Inflammatory macrophage treated with lipopolysaccharide for 1 hour (primary cell): ENCODE measurements at regions not wholly inside any gene's neighbourhood (a gene's known extent, or its start where the extent isn't known, plus 50 kb on each side); places are given as distances from the start of the nearest gene placed in this dataset.
"Not testable (repeated sequence)": the region's sequence is repeated elsewhere in the genome, so short reads cannot be mapped to it uniquely, and the experiment has no call there.

Experiments
- DNase-seq, 2 donors: peaks; one replicate each; pipeline ENCODE4 v3.0.0-alpha.2; 2020 to 2022

GRCh38 chr4:100022792-100023222, 72.7 kb upstream of the H2AZ1 start:
- no peak for DNase-seq

DNA sequence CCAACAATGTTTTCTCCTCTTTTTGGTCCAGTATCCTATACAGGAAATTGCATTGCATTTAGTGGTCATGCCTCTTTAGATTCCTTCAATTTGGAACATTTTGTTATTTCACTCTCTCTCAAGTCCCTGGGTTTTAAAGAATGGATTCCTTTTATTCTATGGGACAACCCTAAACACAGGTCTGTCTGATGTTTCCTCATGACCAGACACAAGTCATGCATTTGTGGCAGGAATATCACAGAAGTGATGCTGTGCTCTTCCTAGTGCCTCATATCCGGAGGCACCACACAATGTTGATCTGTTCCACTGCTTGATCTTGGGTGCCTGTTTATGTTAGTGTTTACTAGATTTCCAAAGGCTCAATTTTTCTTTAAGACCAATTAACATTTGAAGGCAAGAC, 69.7 kb upstream of the H2AZ1 start:
- DNase-seq: no peak

GRCh38 chr4:100017637-100018310, 67.7 kb upstream of the H2AZ1 start:
- DNase-seq: no peak

DNA sequence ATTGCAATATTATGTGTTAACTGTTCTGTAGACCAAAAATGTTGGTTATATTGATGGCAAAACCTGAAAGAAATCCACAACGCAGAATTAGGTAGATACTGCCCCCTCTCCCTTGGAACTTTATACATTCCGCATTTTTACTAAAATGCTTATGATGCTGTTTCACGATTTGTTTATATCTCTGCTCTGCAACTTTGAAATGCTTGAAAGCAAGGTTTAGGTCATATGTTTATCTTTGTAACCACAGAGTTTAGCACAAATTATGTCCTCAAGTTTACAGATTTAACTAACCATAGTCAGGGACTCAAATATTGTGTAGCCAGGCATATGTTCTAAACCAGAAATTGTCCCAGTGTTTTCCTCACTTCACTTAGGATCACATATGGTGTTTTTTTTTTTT, 66.1 kb upstream of the H2AZ1 start:
- no peak for DNase-seq

GRCh38 chr4:100014616-100015015, 64.5 kb upstream of the H2AZ1 start:
- DNase-seq: no peak

DNA sequence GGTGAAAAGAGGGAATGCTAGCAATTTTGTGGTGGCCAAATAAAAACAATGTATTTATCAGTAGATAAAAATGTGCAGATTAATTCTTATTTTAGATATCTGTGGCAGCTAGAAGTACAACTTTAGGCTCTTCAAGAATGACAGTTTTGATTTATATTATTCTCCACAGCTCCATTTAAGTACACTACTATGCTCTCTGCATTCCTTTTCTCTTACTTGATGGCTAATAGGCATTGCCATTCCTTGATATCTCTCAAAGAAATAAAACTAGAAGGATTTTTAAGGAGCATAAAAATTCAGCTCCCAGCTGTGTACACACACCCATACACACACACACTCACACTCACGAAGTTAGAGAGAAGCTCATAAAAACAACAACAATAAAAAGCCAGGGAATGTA, 59.4 kb upstream of the H2AZ1 start:
- DNase-seq: no peak

DNA sequence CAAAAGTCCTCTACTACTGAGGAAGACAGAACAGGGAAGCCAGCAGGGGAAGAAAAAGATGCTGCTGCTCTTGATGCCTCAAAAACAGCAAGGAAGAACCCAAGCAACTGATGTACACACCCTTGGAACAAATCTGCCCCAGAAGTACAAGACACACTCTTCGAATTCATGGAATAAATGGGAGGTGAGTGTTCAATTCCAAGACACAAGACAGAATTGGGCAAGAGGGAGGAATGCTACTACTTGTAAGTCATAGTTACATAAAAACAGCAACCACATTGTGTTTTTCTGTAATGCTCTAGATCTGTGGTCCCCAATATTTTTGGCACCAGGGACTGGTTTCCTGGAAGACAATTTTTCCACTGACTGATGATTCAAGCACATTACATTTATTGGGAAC, 58.0 kb upstream of the H2AZ1 start:
- DNase-seq: no peak

DNA sequence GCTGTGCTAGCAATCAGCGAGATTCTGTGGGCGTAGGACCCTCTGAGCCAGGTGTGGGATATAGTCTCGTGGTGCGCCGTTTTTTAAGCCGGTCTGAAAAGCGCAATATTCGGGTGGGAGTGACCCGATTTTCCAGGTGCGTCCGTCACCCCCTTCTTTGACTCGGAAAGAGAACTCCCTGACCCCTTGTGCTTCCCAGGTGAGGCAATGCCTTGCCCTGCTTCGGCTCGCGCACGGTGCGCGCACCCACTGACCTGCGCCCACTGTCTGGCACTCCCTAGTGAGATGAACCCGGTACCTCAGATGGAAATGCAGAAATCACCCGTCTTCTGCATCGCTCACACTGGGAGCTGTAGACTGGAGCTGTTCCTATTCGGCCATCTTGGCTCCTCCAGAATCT, 56.1 kb upstream of the H2AZ1 start:
- not testable (repeated sequence) for DNase-seq
